ENCODE measurements at regions not wholly inside any gene's neighbourhood (a gene's known extent, or its start where the extent isn't known, plus 50 kb on each side); places are given as distances from the start of the nearest gene placed in this dataset.

DNA sequence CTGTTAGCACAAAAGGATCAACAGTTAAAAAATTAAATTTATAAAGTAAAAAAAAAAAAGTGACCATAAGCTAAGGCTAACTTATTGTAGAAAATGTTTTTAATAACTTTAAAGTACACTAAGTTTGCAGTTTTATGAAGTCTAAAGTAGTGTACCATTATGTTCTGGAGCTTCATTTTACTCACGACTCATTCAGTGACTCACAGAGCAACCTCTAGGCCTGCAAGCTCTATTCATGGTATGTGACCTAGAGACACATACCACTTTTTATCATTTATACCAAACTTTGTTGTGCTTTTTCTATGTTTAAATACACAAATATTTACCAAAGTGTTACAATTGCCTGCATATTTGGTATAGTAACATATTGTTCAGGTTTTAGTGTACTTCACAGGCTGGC lies 1552.3 kb downstream of the OTOL1 start:
- H3K27ac Mint-ChIP-seq (ENCODE audit: unreplicated experiment): no peak overlapping the region
- no peaks in the 10 kb centered on the region for H3K4me1 Mint-ChIP-seq (ENCODE audit: unreplicated experiment)
- no peaks in the 10 kb centered on the region for H3K27me3 Mint-ChIP-seq (ENCODE audit: unreplicated experiment)
- DNase-seq (ENCODE audit: low spot score): no peak
- TF ChIP-seq, protein P1, sequence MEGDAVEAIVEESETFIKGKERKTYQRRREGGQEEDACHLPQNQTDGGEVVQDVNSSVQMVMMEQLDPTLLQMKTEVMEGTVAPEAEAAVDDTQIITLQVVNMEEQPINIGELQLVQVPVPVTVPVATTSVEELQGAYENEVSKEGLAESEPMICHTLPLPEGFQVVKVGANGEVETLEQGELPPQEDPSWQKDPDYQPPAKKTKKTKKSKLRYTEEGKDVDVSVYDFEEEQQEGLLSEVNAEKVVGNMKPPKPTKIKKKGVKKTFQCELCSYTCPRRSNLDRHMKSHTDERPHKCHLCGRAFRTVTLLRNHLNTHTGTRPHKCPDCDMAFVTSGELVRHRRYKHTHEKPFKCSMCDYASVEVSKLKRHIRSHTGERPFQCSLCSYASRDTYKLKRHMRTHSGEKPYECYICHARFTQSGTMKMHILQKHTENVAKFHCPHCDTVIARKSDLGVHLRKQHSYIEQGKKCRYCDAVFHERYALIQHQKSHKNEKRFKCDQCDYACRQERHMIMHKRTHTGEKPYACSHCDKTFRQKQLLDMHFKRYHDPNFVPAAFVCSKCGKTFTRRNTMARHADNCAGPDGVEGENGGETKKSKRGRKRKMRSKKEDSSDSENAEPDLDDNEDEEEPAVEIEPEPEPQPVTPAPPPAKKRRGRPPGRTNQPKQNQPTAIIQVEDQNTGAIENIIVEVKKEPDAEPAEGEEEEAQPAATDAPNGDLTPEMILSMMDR (IDR thresholded peaks at IDR 0.05; ENCODE audit: unreplicated experiment): no peak
- H3K36me3 Mint-ChIP-seq (ENCODE audit: low read depth, unreplicated experiment): no peaks in the 10 kb centered on the region
- H3K9me3 Mint-ChIP-seq (ENCODE audit: unreplicated experiment): no peaks in the 10 kb centered on the region
- no peak overlapping the region for H3K4me3 Mint-ChIP-seq (ENCODE audit: unreplicated experiment)

DNA sequence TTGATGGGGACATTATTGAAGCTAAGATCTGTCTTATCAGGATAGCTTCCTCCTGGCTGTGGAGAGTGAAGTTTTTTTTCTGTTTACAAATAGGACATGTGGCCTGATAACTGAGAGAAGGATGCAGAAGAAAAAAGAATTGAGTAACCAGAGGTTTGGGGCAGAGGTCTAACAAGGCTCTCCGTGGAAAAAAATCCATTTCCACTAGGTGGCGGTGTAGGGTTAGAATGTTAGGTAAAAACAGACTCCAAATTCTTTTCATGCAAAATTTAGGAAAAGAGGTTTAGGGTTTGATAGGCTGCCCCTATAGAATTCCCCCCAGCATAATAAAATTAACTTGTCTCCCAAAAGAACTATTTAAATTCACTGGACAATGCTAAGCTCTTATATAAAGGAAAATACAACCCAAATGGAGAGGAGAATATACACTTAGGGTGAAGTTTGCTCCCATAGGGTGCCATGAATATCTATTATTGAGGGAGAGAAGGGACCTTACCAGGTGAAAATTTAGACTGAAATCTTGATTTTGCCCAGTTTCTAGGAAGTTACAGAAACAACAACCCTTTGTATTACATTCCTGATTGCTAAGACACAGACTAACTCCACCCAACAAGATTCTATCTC lies 1560.4 kb downstream of the OTOL1 start:
- peak; percentile 70 for DNase-seq (ENCODE audit: low spot score)
- Mint-ChIP-seq H3K36me3 (ENCODE audit: low read depth, unreplicated experiment) (no peaks in the 10 kb centered on the region), H3K9me3 (ENCODE audit: unreplicated experiment) (no peaks in the 10 kb centered on the region), H3K4me3 (ENCODE audit: unreplicated experiment) (no peak overlapping the region), H3K4me1 (ENCODE audit: unreplicated experiment) (no peaks in the 10 kb centered on the region), H3K27ac (ENCODE audit: unreplicated experiment) (no peak overlapping the region), H3K27me3 (ENCODE audit: unreplicated experiment) (no peaks in the 10 kb centered on the region)
- TF ChIP-seq, protein P1 (IDR thresholded peaks at IDR 0.05; ENCODE audit: unreplicated experiment): peak; percentile 85

DNA sequence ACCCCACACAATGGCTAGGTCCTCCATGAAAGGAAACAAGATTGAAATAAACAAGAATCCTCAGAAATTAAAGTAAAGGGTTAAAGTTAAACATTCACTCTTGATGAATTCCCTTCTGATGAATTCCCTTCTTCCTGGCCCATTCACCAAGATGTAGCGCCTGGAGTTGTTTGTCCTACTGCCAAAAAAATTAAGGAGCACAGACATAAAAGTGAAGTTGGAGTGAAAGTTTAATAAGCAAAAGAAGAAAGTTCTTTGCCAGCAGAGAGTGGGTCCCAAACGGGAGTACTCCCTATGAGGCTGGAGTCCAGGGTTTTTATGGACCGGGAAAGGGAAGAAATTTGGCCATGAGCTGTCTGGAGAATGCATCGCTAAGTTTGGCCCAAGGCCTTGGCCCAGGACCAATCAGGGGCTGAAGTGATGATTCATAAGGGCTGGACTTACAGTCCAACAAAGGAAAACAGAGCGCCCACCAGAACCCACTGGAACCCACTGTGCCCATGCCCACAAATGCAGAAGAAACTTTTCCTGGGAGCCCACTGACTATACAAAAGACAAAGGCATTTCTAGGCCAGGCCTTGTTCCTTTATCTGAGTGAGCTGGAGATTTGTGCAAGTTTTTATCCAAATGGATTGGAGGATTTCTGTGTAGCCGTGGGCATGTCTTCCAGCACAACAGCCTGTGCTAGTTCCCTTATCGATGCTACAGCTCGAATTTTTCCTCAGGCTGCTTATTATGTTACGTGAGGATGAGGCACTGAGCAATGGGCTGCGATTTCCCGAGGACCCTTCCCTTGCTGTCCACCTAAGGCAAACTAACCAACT lies 1561.6 kb downstream of the OTOL1 start:
- Mint-ChIP-seq H3K4me1 (ENCODE audit: unreplicated experiment) (no peaks in the 10 kb centered on the region), H3K27ac (ENCODE audit: unreplicated experiment) (no peak overlapping the region)

DNA sequence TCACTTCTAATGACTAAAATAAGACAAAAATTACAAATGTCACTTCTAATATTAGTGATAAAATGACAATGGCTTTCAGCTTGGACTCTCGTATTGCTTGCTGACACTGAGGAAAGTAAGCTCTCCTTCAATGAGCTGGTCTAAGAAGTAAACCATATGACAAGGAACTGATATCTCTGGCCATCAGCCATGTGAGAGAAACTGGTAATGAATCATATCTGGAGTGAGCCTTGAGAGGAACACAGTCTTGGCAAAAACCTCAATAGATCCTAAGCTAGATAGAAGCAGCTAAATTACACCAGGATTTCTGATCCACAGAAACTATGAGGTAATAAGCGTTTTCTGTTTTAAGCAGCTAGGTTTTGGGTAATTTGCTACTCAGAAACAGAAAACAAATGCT lies 1575.1 kb downstream of the OTOL1 start:
- TF ChIP-seq, protein P1 (IDR thresholded peaks at IDR 0.05; ENCODE audit: unreplicated experiment): no peak
- Mint-ChIP-seq H3K9me3 (ENCODE audit: unreplicated experiment) (peaks cover 3% of the 10 kb centered on the region), H3K27ac (ENCODE audit: unreplicated experiment) (no peak overlapping the region), H3K4me3 (ENCODE audit: unreplicated experiment) (no peak overlapping the region), H3K36me3 (ENCODE audit: low read depth, unreplicated experiment) (no peaks in the 10 kb centered on the region), H3K27me3 (ENCODE audit: unreplicated experiment) (peaks cover 1% of the 10 kb centered on the region), H3K4me1 (ENCODE audit: unreplicated experiment) (no peaks in the 10 kb centered on the region)
- DNase-seq (ENCODE audit: low spot score): no peak

More for the DNA sequence above, 1561.6 kb downstream of the OTOL1 start:
- Mint-ChIP-seq H3K36me3 (ENCODE audit: low read depth, unreplicated experiment) (no peaks in the 10 kb centered on the region), H3K9me3 (ENCODE audit: unreplicated experiment) (no peaks in the 10 kb centered on the region), H3K27me3 (ENCODE audit: unreplicated experiment) (no peaks in the 10 kb centered on the region), H3K4me3 (ENCODE audit: unreplicated experiment) (no peak overlapping the region)
- TF ChIP-seq, protein P1 (IDR thresholded peaks at IDR 0.05; ENCODE audit: unreplicated experiment): no peak
- DNase-seq (ENCODE audit: low spot score): no peak
